HG02938 (cell line): ENCODE measurements at regions not wholly inside any gene's neighbourhood (a gene's known extent, or its start where the extent isn't known, plus 50 kb on each side); places are given as distances from the start of the nearest gene placed in this dataset.
"Not testable (repeated sequence)": the region's sequence is repeated elsewhere in the genome, so short reads cannot be mapped to it uniquely, and the experiment has no call there.

Experiments
- ATAC-seq: cut with Tn5 transposase; IDR thresholded peaks from one replicate; pipeline ENCODE4 v1.9.1; 2021; ENCODE audit warnings: mild to moderate bottlenecking, moderate library complexity; ENCODE audit not compliant: unreplicated experiment

- ATAC-seq = no peak
These were observed 110.6 kb upstream of the ZNF746 start for GRCh38 chr7:149608168-149608567.

GRCh38 chr7:149607683-149608082 is 110.1 kb upstream of the ZNF746 start:
- no peak for ATAC-seq

DNA sequence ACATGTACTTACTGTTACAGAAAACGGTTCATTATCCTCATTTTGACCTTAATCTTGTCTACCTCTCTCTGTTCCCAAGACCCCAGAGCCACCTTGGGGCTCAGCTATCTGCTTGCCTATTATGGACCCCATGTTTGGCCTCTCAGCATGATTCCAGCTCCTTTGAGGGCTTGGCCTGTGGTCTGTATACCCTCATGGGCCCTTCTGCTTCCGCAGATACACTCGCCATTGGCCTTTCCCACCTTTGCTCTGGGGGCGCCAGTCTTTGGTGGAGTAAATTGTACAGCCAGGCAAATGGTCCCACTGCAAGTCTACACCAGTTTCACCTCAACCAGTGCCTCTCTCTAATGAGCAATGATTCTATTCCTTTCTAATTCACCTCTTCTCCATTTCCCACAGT is 109.2 kb upstream of the ZNF746 start:
- no peak for ATAC-seq

DNA sequence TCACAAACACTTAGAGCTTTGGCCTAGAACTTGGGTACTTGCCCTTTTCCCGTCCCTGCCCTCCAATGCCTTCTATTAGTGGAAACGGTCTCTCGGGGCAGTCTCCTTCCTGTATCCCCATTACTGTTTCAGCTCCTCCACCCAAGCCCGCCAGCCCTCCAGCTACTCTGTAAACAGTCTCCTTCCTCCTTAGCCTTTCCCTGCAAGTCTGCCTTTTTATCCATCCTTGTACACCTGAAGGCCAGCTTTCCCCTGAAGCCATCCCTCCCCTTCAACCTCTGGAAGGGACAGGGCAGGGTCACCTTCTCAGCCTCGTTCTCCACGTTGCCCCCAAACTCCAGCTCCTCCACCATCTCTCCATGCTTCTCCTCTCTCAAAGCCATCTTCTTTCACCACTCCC is 108.1 kb upstream of the ZNF746 start:
- no peak for ATAC-seq

DNA sequence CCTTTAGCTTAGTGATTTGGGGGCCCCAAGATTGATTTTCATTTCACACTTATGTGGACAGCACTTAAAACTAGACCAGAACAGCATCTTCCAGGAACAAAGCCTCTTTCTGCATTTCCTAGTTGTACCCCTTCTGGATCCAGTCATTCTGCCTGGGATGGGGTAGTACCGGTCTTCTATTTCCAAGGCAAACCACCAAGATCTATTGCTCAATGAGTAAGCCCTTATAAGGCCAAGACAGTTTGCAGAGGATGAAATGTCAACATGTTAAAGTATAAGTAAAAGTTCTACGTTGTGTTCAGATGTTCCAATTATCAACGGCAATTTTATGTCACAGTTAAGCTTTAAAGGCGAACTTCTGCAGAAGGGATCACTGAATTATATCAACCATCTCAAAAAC is 106.9 kb upstream of the ZNF746 start:
- ATAC-seq = no peak

DNA sequence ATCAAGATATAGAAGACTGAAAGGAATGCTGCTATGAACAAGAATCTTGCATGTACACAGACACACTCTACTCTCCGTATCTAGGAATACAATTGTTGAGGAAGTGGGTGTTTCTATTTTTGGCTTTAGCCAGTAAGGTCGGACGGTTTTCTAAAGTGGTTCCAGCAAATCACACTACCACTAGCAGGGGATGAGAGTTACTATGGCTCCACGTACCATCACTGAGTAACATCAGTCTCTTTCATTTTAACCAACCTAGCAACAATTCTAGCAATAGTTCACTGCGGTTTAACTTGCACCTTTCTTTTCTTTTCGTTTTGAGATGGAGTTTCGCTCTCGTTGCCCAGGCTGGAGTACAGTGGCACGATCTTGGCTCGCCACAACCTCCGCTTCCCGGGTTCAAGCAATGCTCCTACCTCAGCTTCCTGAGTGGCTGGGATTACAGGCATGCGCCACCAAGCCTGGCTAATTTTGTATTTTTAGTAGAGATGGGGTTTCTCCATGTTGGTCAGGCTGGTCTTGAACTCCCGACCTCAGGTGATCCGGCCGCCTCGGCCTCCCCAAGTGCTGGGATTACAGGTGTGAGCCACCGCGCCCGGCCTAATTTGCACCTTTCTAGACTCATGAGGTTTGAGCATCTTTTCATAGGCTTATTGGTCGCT is 103.2 kb upstream of the ZNF746 start:
- ATAC-seq = peak; percentile 98

GRCh38 chr7:149599636-149600206 is 102.1 kb upstream of the ZNF746 start:
- no peak for ATAC-seq

DNA sequence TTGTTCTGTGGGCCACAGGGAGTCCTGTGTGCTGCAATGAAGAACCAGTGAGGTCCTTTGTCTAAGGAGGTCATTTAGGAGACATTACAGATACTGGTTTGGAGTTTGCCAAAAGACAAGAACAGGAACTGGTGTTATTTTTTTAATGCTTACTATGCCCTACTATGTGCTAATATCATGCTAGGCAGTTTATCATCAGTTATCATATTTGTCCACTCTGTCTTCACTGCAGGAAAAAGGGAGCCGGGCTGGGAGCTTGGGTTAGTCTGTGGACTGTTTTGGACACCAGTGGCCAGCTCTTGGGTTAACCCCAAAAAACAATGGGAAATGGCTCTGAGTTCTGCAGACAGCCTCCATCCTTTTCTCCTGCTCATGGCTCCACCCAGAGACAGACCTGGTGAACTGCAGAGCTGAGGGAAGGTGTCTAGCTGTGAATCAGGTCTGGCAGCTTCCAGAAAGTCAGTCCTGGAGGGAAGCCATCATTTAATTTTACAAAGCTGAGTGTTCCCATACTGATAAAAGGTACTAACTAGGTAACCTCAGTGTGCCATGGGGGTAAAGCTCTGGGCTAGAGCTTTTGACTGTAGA is 101.2 kb upstream of the ZNF746 start:
- ATAC-seq = peak; percentile 23

GRCh38 chr7:149597789-149598188 is 100.2 kb upstream of the ZNF746 start:
- not testable (repeated sequence) for ATAC-seq

DNA sequence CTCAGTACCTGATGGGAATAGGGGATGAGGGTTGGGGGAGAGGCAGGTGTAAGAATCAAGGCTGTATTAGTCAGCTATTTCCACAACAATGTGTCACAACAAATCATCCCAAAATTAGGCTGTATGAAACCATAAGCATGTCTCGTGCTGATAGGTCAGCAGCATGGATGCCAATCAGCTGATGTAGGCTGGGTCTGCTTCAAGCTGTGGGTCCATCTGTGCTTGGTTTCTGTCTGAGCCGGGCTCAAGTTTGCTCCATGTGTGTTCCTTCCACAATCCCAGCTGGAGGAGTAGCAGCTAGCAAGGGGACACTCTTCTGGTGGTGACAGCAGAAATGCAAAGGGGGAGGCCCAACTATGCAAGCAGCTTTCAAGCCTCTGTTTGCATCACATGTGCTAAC is 97.9 kb upstream of the ZNF746 start:
- ATAC-seq = no peak

- no peak for ATAC-seq
These were observed 97.5 kb upstream of the ZNF746 start for GRCh38 chr7:149595078-149595477.

DNA sequence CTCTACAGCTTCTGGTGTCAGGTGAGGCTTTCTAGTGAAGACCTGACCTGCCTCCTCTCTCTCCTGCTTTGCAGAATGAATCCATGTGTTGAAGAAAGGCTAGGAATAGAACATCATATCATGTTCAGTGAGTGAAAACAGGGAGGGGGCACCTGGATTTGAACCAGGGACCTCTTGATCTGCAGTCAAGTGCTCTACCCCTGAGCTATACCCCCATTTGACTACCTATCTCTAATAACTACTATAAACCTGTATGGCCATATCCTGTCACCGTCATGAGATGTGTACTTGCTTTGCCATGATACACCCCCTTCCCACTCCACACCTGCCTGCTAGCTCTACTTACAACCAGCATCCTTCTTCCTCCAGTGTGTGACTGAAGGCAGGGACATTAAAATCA is 91.3 kb upstream of the ZNF746 start:
- ATAC-seq = no peak

- no peak for ATAC-seq
These were observed 89.3 kb upstream of the ZNF746 start for GRCh38 chr7:149586646-149587645.

DNA sequence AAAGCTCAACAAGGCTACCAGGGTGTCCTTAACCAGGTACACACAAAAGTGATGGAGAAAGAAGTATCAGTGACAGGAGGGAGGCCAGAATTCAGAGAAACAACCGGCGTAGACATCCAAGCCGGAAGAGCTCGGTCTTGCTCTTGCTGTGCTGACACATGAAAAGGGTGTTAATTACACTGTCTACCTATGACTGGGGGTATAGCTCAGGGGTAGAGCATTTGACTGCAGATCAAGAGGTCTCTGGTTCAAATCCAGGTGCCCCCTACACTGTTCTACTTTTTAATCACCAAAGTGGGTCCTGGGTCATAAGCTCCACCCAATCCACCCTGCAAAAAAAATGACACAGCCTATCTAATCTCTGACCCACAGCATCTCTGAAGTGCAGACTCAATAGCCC is 86.9 kb upstream of the ZNF746 start:
- no peak for ATAC-seq

DNA sequence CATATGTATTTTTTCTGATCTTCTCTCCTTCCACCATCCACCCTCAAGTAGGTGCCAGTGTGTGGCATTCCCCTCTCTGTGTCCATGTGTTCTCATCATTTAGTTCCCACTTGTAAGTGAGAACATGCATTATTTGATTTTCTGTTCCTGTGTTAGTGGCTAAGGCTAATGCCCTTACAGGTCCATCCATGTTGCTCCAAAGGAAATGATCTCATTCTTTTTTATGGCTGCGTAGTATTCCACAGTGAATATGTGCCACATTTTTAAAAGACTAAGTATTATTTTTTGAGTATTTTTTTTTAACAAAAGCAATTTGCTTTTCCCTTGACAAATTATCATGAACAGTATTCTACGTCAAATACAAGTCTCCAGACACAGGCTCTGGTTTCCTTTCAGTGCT is 86.4 kb upstream of the ZNF746 start:
- no peak for ATAC-seq

- ATAC-seq = no peak
These were observed 82.7 kb upstream of the ZNF746 start for GRCh38 chr7:149580328-149580727.

DNA sequence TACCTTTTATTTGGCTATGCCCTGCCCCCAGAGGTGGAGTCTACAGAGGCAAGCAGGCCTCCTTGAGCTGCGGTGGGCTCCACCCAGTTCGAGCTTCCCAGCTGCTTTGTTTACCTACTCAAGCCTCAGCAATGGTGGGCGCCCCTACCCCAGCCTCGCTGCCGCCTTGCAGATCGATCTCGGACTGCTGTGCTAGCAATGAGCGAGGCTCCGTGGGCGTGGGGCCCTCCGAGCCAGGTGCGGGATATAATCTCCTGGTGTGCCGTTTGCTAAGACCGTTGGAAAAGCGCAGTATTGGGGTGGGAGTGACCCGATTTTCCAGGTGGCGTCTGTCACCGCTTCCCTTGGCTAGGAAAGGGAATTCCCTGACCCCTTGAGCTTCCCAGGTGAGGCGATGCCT is 81.8 kb upstream of the ZNF746 start:
- not testable (repeated sequence) for ATAC-seq

GRCh38 chr7:149574428-149574827 is 76.8 kb upstream of the ZNF746 start:
- ATAC-seq = not testable (repeated sequence)

- ATAC-seq = no peak
These were observed 75.9 kb upstream of the ZNF746 start for GRCh38 chr7:149573519-149573918.

- not testable (repeated sequence) for ATAC-seq
These were observed 75.3 kb upstream of the ZNF746 start for GRCh38 chr7:149572920-149573319.

GRCh38 chr7:149570784-149571183 is 73.2 kb upstream of the ZNF746 start:
- no peak for ATAC-seq
